B cell (primary cell): ENCODE measurements at regions not wholly inside any gene's neighbourhood (a gene's known extent, or its start where the extent isn't known, plus 50 kb on each side); places are given as distances from the start of the nearest gene placed in this dataset.

Experiments used
- ATAC-seq: fragments of 200-7000 bp; cut with Tn5 transposase; one replicate; pipeline ENCODE4 v1.10.0; 2021; ENCODE audit warnings: low read depth, mild to moderate bottlenecking, moderate number of reproducible peaks, moderate library complexity
- CTCF ChIA-PET: fragments of 350-600 bp; sonication (Branson Sonifier 250); formaldehyde crosslinking; loops from one replicate; lab custom pipeline; 2021; ENCODE audit warnings: antibody characterized with exemption, inconsistent platforms; lab: Charles Lee
- POLR2A ChIA-PET: fragments of 350-600 bp; sonication (Branson Sonifier 250); formaldehyde crosslinking; loops from one replicate; lab custom pipeline; 2021; ENCODE audit warnings: antibody characterized with exemption; lab: Charles Lee
- DNase-seq: peaks from one replicate; pipeline ENCODE4 v3.0.0; 2013
- H2AFZ ChIP-seq: 2 replicates; pipeline ENCODE4 v1.6.1; 2012; ENCODE audit warnings: mild to moderate bottlenecking, low read depth, low read length; ENCODE audit not compliant: insufficient read depth, poor library complexity, severe bottlenecking
- H3K27ac ChIP-seq, 2 donors: 1 replicate in 1 of 2; 2 replicates in 1 of 2; pipeline ENCODE4 v1.5.1; 2012 to 2013; ENCODE audit warnings: low read length in 2 of 2, mild to moderate bottlenecking in 2 of 2, moderate library complexity in 1 of 2
- H3K27me3 ChIP-seq, 4 experiments: fragments of 200-600 bp in 1 of 4; sonication (generic) in 1 of 4; replicated peaks in 1 of 4; 1 replicate in 2 of 4; 2 replicates in 2 of 4; pipeline versions ENCODE4 v1.6.1 to v1.7.0; 2013 to 2016; ENCODE audit warnings: low read length in 3 of 4, mild to moderate bottlenecking in 2 of 4, mixed read lengths in 1 of 4, moderate library complexity in 1 of 4; ENCODE audit not compliant: insufficient read depth in 4 of 4, control insufficient read depth in 3 of 4; ENCODE audit errors: control extremely low read depth in 1 of 4
- H3K36me3 ChIP-seq, 2 experiments: replicated peaks in 1 of 2; 1 replicate in 1 of 2; 2 replicates in 1 of 2; pipeline versions ENCODE4 v1.6.1 to v1.7.1; 2013; ENCODE audit warnings: low read length in 1 of 2; ENCODE audit not compliant: insufficient read depth in 2 of 2, control insufficient read depth in 1 of 2; ENCODE audit errors: control extremely low read depth in 1 of 2, extremely low read depth in 1 of 2
- H3K4me1 ChIP-seq, 2 donors: fragments of 200-600 bp in 1 of 2; sonication (generic) in 1 of 2; 1 replicate in 1 of 2; 2 replicates in 1 of 2; pipeline versions ENCODE4 v1.5.1 to v1.6.1; 2013 to 2017; ENCODE audit warnings: low read length in 2 of 2; ENCODE audit not compliant: control insufficient read depth in 2 of 2, insufficient read depth in 2 of 2
- H3K4me2 ChIP-seq: replicated peaks from 2 replicates; pipeline ENCODE3; 2012; ENCODE audit warnings: mild to moderate bottlenecking, low read depth, low read length; ENCODE audit not compliant: poor library complexity, severe bottlenecking
- H3K4me3 ChIP-seq, 5 experiments: fragments of 200-600 bp in 1 of 5; sonication (generic) in 1 of 5; 1 replicate in 3 of 5; 2 replicates in 2 of 5; pipeline versions ENCODE4 v1.5.1 to v1.7.0; 2011 to 2016; ENCODE audit warnings: low read length in 4 of 5, mild to moderate bottlenecking in 4 of 5, low read depth in 2 of 5, control low read depth in 1 of 5, moderate library complexity in 1 of 5; ENCODE audit not compliant: insufficient read depth in 1 of 5; ENCODE audit errors: control extremely low read depth in 1 of 5, extremely low read depth in 1 of 5
- H3K79me2 ChIP-seq: fragments of 200-600 bp; sonication (generic); one replicate; pipeline ENCODE4 v1.6.0; 2016; ENCODE audit warnings: low read length; ENCODE audit not compliant: control insufficient read depth, insufficient read depth
- H3K9ac ChIP-seq: fragments of 200-600 bp; sonication (generic); 2 replicates; pipeline ENCODE4 v1.6.1; 2017; ENCODE audit warnings: mild to moderate bottlenecking, low read length, moderate library complexity
- H3K9me3 ChIP-seq, 3 donors: one replicate each; pipeline versions ENCODE4 v1.6.1 to v1.7.1; 2013; ENCODE audit warnings: low read length in 2 of 3; ENCODE audit not compliant: control insufficient read depth in 2 of 3, insufficient read depth in 1 of 3; ENCODE audit errors: control extremely low read depth in 1 of 3
- H4K20me1 ChIP-seq: 2 replicates; pipeline ENCODE4 v1.6.0; 2012; ENCODE audit warnings: mild to moderate bottlenecking, low read length; ENCODE audit not compliant: insufficient read depth, control insufficient read depth, poor library complexity, severe bottlenecking
- H3K27ac Mint-ChIP-seq: one replicate; pipeline ENCODE4 v1.8.0; 2021; ENCODE audit warnings: mixed read lengths
- H3K27me3 Mint-ChIP-seq: one replicate; pipeline ENCODE4 v1.8.0; 2021; ENCODE audit warnings: mixed read lengths
- H3K4me1 Mint-ChIP-seq: one replicate; pipeline ENCODE4 v1.8.0; 2021; ENCODE audit warnings: mixed read lengths
- H3K4me3 Mint-ChIP-seq: one replicate; pipeline ENCODE4 v1.8.0; 2021; ENCODE audit warnings: mixed read lengths
- H3K9me3 Mint-ChIP-seq: one replicate; pipeline ENCODE4 v1.8.0; 2022; ENCODE audit warnings: mixed read lengths; ENCODE audit not compliant: insufficient read depth
- CTCF ChIP-seq: fragments of 200-600 bp; IDR thresholded peaks from one replicate; pipeline ENCODE4 v1.8.0; 2022; ENCODE audit warnings: antibody characterized with exemption, mild to moderate bottlenecking
- EZH2 ChIP-seq: IDR thresholded peaks from 2 replicates; pipeline ENCODE4 v1.6.1; 2012; ENCODE audit warnings: borderline replicate concordance, low read depth, mild to moderate bottlenecking, moderate library complexity, low read length; ENCODE audit not compliant: insufficient read depth, poor library complexity, severe bottlenecking
- intact Hi-C: fragments of 100-400 bp; cut with micrococcal nuclease; formaldehyde crosslinking; loops from one replicate; pipeline ENCODE4 v1.10.0; 2022

GRCh38 chr1:102074874-102075273, 78.1 kb upstream of the OLFM3 start:
- ATAC-seq (no peak), DNase-seq (no peak)
- ChIA-PET POLR2A (no interaction called here), CTCF (no interaction called here)
- no peaks in the 10 kb centered on the region for H3K36me3 ChIP-seq
- Mint-ChIP-seq H3K9me3 (peaks cover 3% of the 10 kb centered on the region), H3K4me1 (no peaks in the 10 kb centered on the region), H3K4me3 (no peak overlapping the region), H3K27me3 (no peaks in the 10 kb centered on the region), H3K27ac (no peak overlapping the region)
- H3K79me2 ChIP-seq, result no peaks in the 10 kb centered on the region
- H4K20me1 ChIP-seq, result no peaks in the 10 kb centered on the region
- H3K4me1 ChIP-seq, result no peaks in the 10 kb centered on the region
- no peak overlapping the region for H3K4me2 ChIP-seq
- no peak overlapping the region for H3K9ac ChIP-seq
- no peak overlapping the region for H3K4me3 ChIP-seq
- H2AFZ ChIP-seq, result no peak overlapping the region
- no peaks in the 10 kb centered on the region for H3K27me3 ChIP-seq
- no peaks in the 10 kb centered on the region for H3K9me3 ChIP-seq
- TF ChIP-seq EZH2, result no peak
- no peak for TF ChIP-seq CTCF
- H3K27ac ChIP-seq, result no peak overlapping the region
- intact Hi-C loops, result no loop called here

GRCh38 chr1:102071451-102071850, 74.7 kb upstream of the OLFM3 start:
- no peak overlapping the region for H2AFZ ChIP-seq
- no peaks in the 10 kb centered on the region for H4K20me1 ChIP-seq
- H3K4me3 Mint-ChIP-seq, result no peak overlapping the region
- no peaks in the 10 kb centered on the region for H3K27me3 Mint-ChIP-seq
- no peaks in the 10 kb centered on the region for H3K27me3 ChIP-seq
- no peaks in the 10 kb centered on the region for H3K79me2 ChIP-seq
- no peaks in the 10 kb centered on the region for H3K9me3 ChIP-seq
- H3K4me1 Mint-ChIP-seq, result no peaks in the 10 kb centered on the region
- H3K9me3 Mint-ChIP-seq, result no peaks in the 10 kb centered on the region
- H3K27ac ChIP-seq, result no peak overlapping the region
- TF ChIP-seq EZH2, result no peak
- TF ChIP-seq CTCF, result no peak
- ChIA-PET CTCF (no interaction called here), POLR2A (no interaction called here)
- ATAC-seq (no peak), DNase-seq (no peak)
- H3K4me3 ChIP-seq, result no peak overlapping the region
- no peaks in the 10 kb centered on the region for H3K4me1 ChIP-seq
- H3K36me3 ChIP-seq, result no peaks in the 10 kb centered on the region
- no peak overlapping the region for H3K27ac Mint-ChIP-seq
- no peak overlapping the region for H3K4me2 ChIP-seq
- no peak overlapping the region for H3K9ac ChIP-seq
- intact Hi-C loops, result no loop called here
